GM21825 (cell line): ENCODE measurements at regions not wholly inside any gene's neighbourhood (a gene's known extent, or its start where the extent isn't known, plus 50 kb on each side); places are given as distances from the start of the nearest gene placed in this dataset.
A peak's percentile ranks its signal among the peaks of the same experiment; 100 is the strongest.
"Not testable (repeated sequence)": the region's sequence is repeated elsewhere in the genome, so short reads cannot be mapped to it uniquely, and the experiment has no call there.

Experiments
- ATAC-seq: cut with Tn5 transposase; IDR thresholded peaks from one replicate; pipeline ENCODE4 v1.9.1; 2021; ENCODE audit warnings: mild to moderate bottlenecking, moderate library complexity; ENCODE audit not compliant: unreplicated experiment

DNA sequence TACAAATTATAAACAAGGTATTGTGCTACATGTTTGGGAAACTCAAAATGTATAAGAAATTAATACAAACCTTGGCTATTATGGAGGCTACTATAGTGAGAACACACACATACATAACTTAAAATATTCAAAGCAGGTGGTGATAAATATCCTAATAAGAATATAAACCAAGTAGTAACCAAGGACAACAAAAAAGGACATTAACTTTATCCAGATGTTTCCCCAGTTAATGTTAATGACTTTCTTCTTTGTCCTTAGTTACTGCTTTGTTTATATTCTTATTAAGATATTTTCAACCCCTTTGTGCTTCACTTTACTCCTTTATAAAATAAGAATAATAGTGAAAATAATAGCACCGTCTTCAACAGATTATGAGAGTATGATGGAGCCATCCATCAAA lies 241.6 kb downstream of the CALCRL start:
- ATAC-seq: no peak

GRCh38 chr2:187206071-187206470 lies 242.0 kb downstream of the CALCRL start:
- ATAC-seq: no peak

GRCh38 chr2:187198136-187198535 lies 249.9 kb downstream of the CALCRL start:
- no peak for ATAC-seq

GRCh38 chr2:187194049-187194448 lies 254.0 kb downstream of the CALCRL start:
- no peak for ATAC-seq

DNA sequence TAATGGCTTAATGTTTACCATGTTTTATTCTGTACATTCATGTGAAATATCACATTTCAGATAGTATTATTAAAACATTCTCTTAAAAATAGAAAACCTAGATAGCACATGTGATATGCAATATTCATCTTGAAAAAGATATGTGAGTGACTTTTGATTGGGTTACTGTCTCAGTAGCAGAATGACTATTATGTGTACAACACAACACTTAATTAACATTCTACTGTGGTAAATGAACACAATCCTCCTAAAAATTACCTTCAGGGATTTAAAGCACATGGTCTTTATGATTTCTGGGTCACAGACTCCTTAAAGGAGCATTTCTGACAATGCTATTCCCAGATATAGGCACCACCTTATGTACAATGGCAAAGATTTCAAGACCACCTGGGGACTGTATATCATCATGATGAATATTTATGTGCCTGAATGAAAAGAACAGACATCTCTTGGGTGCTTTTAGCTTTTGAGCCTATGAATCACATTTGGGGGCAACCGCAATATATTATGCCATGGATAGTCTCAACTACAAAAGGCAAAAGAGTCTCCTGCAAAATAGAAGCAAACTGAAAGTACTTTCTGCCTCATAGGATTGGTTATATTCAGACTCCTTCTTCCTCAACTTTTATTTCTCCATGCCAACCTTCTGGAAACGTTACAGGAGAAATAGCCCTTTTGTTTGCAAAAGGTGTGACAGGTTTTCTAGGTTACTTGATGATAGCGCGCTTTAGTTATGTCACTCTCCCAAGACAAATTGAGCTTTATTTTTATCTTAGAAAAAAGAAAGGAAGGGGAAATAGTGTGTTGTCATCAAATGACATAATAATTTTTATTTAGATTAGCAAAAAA lies 259.0 kb downstream of the CALCRL start:
- no peak for ATAC-seq

- ATAC-seq: no peak
These were observed 260.5 kb downstream of the CALCRL start for GRCh38 chr2:187187519-187187918.

GRCh38 chr2:187180529-187180928 lies 267.5 kb downstream of the CALCRL start:
- ATAC-seq: no peak

- ATAC-seq: not testable (repeated sequence)
These were observed 269.2 kb downstream of the CALCRL start for GRCh38 chr2:187178876-187179275.

DNA sequence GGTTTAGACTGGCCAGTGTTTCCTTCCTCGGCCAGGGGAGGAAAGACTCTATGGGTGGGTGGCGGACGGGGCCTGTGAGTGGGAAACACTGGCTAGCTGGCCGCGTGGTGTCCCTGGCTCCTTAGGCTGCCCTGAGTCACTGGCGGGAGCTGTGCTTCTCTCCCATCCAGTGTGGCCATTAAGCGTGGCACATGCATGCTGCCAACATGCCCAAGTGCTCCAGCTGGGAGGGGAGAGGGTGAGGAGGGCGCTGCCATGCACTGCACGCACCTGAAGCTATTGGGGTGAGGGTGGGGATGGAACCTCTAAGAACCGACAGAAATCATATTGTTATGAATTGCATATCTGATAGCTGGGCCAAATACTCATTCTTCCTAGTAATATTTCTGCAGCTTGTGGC lies 270.8 kb downstream of the CALCRL start:
- ATAC-seq: no peak

DNA sequence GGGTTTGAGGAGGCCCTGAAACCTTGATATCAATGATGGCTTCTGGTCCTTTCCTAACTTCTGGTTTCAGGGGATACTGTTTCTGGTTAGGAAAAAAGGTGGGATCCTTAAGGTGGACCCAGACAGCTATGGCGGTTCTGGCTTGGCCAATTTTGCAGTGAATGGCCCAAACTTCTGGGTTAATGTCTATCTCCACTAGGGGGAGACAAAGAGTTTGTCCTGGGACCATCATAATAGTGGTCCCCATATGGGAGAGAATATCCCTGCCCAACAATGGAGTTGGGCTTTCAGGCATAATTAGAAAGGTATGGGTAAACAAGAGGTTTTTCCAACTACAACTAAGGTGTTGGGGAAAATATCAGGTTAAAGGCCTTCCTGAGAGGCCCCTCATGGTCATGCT lies 273.5 kb downstream of the CALCRL start:
- no peak for ATAC-seq

- ATAC-seq: no peak
These were observed 276.7 kb downstream of the CALCRL start for GRCh38 chr2:187171318-187171717.

- ATAC-seq: no peak
These were observed 278.2 kb downstream of the CALCRL start for GRCh38 chr2:187169864-187170263.

GRCh38 chr2:187168720-187169713 lies 279.0 kb downstream of the CALCRL start:
- ATAC-seq: peak; percentile 78

GRCh38 chr2:187167491-187167890 lies 280.6 kb downstream of the CALCRL start:
- ATAC-seq: no peak

DNA sequence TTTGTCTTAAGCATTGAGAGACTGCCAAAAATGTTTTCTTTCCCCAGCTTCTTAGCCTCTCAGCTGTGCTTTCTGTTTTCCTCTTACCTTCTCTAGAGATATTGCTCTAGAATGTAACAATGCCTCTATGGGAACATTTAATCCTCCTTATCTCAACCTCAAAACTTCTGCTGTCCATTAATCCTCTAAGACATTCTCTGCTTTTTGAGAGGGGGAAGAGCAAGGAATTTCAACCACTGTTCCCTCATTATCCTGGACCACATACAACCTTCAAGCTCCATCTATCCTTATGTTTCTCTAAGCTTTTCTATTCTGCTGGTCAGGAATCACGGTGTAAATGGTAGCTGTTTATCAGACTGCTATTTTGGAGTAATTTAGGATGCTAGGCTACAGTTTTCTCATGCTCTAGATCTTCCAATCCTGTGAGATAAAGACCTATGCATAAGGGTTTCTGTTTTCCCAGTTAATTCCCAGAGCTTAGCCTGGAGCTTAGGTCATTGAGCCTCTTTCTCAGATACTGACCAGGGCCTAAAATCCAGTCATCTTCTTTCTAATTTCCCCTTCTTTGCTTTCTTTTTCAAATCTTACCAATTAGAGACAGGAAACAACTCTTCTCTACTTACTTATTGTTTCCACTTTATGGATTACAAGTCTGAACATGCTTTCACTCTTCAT lies 282.0 kb downstream of the CALCRL start:
- no peak for ATAC-seq

DNA sequence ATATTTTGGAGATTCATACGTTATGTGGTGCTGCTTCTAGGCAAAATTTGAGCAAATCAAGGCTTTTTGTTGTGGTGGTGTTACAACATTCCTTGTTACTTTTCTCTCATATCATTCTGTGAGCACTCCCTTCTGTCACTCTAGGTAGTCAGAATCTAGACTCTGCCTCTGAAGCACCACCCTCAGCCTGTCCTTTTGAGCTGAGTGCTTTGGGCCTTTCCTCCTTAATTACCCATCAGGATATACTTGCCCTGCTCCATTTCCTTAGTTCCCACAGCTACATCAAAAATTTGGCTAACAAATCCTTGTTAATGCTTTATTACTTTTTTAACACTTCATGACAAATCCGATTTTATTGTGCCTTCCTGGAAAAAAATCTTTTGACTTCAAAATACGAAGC lies 289.6 kb downstream of the CALCRL start:
- ATAC-seq: no peak

GRCh38 chr2:187157046-187157445 lies 291.0 kb downstream of the CALCRL start:
- no peak for ATAC-seq

- no peak for ATAC-seq
These were observed 292.6 kb downstream of the CALCRL start for GRCh38 chr2:187155476-187155875.

- ATAC-seq: no peak
These were observed 297.4 kb downstream of the CALCRL start for GRCh38 chr2:187150670-187151069.

- ATAC-seq: no peak
These were observed 299.2 kb upstream of the ZSWIM2 start for GRCh38 chr2:187148059-187148714.

DNA sequence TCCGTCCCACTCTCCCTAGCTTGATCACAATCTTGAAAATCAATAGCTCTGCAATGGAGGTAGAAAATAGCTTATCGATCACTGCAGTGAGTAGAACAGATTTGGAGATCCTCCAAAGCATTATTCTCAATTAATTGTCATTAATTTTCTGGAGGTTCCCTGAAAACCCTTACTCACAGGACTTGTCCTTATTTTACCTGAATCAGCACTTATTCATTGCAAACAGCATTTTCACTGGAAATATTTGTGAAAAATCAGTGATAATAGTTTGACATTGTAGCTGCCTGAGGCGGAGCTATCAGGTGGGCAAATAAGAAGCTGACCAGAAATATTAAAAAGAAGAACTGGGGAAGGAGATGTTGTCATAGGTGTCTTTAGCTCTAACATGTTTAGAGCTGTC lies 294.6 kb upstream of the ZSWIM2 start:
- no peak for ATAC-seq
